ENCODE measurements at regions not wholly inside any gene's neighbourhood (a gene's known extent, or its start where the extent isn't known, plus 50 kb on each side); places are given as distances from the start of the nearest gene placed in this dataset.

- WGBS (ENCODE audit: extremely low coverage, insufficient read length, low lambda C conversion rate) = no CpG with 5 or more reads among the region's 1 CpG
These were observed 915.6 kb downstream of the TRHDE start for GRCh38 chr12:73187765-73188164.

More at GRCh38 chr12:73187765-73188164, 915.6 kb downstream of the TRHDE start:
- Histone ChIP-seq H3K27ac (ENCODE audit: insufficient read length, low read depth, low read length) (no peak overlapping the region), H2BK15ac (ENCODE audit: low read depth, low read length) (no peak overlapping the region), H3K23ac (ENCODE audit: insufficient read length, low read depth, low read length) (no peak overlapping the region), H3K27me3 (ENCODE audit: insufficient read depth, low read length) (no peaks in the 10 kb centered on the region), H4K20me1 (ENCODE audit: control insufficient read depth, insufficient read depth, insufficient read length) (no peaks in the 10 kb centered on the region), H2BK20ac (ENCODE audit: low read depth, low read length, poor library complexity, severe bottlenecking) (no peak overlapping the region), H4K5ac (ENCODE audit: insufficient read length, low read depth, low read length) (no peak overlapping the region), H3K23me2 (ENCODE audit: insufficient read length, low read depth, low read length, poor library complexity, severe bottlenecking) (no peaks in the 10 kb centered on the region), H4K8ac (replicated peaks; ENCODE audit: insufficient read length, low read depth, low read length) (no peak overlapping the region), H3T11ph (ENCODE audit: low read length) (no peak overlapping the region), H2BK120ac (ENCODE audit: low read depth, low read length, poor library complexity, severe bottlenecking) (no peak overlapping the region), H3K18ac (ENCODE audit: insufficient read length, low read depth, low read length) (no peak overlapping the region), H3K56ac (ENCODE audit: insufficient read length, low read depth, low read length) (no peak overlapping the region), H3K4me2 (ENCODE audit: insufficient read depth, insufficient read length, low read length) (no peak overlapping the region), H2AK5ac (ENCODE audit: insufficient read length, low read length) (no peak overlapping the region), H3K9ac (ENCODE audit: extremely low read depth, insufficient read length, low read length) (no peak overlapping the region), H2BK12ac (ENCODE audit: insufficient read length, low read depth, low read length) (no peak overlapping the region), H3K79me2 (ENCODE audit: insufficient read depth, low read length) (no peaks in the 10 kb centered on the region), H3K79me1 (ENCODE audit: insufficient read depth, low read depth, low read length, poor library complexity, severe bottlenecking) (no peaks in the 10 kb centered on the region), H4K91ac (ENCODE audit: insufficient read length, low read depth, low read length) (no peak overlapping the region), H2BK5ac (ENCODE audit: insufficient read length, low read length) (no peak overlapping the region), H2AFZ (ENCODE audit: low read length) (no peak overlapping the region), H3K9me3 (ENCODE audit: control insufficient read depth, low read depth, low read length) (no peaks in the 10 kb centered on the region), H3K4ac (ENCODE audit: low read depth, low read length) (no peak overlapping the region), H3K14ac (ENCODE audit: insufficient read depth, low read length) (no peak overlapping the region), H3K4me1 (ENCODE audit: insufficient read depth, low read length) (no peaks in the 10 kb centered on the region)
- Mint-ChIP-seq H3K4me1 (no peaks in the 10 kb centered on the region), H3K36me3 (ENCODE audit: insufficient read depth in 1 of 3, low read depth in 3 of 3) (peaks cover 12 to 25% (median 16%) of the 10 kb centered on the region in 3 experiments), H3K27me3 (ENCODE audit: low read depth) (no peaks in the 10 kb centered on the region), H3K27ac (no peak overlapping the region), H3K4me3 (no peak overlapping the region), H3K9me3 (peaks cover 22 to 29% of the 10 kb centered on the region in 2 experiments)
- DNase-seq = no peak
- TF ChIP-seq CTCF (conservative IDR thresholded peaks at IDR 0.05) = no peak

All from H9 (cell line).